ENCODE measurements at regions not wholly inside any gene's neighbourhood (a gene's known extent, or its start where the extent isn't known, plus 50 kb on each side); places are given as distances from the start of the nearest gene placed in this dataset.
A peak's percentile ranks its signal among the peaks of the same experiment; 100 is the strongest.
"Not testable (repeated sequence)": the region's sequence is repeated elsewhere in the genome, so short reads cannot be mapped to it uniquely, and the experiment has no call there.

DNA sequence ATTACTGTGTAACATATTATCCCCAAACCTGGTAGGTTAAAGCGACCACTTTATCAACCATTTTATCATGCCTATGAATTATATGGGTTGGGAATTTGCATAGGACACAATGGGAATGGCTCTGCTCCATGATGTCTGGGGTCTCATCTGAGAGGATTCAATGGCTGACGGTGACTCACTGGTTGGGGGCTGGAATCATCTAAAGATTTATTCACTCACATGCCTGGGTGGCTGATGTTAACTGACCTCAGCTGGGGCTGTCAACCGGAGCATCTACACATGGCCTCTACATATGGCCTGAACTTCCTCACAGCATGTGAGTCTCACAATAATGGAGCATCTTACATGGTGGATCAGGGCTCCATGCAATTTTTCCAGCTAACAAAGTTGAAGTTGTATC lies 313.1 kb upstream of the PPP2R3A start:
- DNase-seq (ENCODE audit: extremely low spot score, unreplicated experiment) = no peak
- Mint-ChIP-seq H3K27ac (ENCODE audit: unreplicated experiment) (no peak overlapping the region), H3K9me3 (ENCODE audit: unreplicated experiment) (peaks cover 8% of the 10 kb centered on the region), H3K4me3 (ENCODE audit: unreplicated experiment) (no peak overlapping the region), H3K27me3 (ENCODE audit: unreplicated experiment) (no peaks in the 10 kb centered on the region), H3K36me3 (ENCODE audit: unreplicated experiment) (no peaks in the 10 kb centered on the region), H3K4me1 (ENCODE audit: unreplicated experiment) (no peaks in the 10 kb centered on the region)
- TF ChIP-seq, protein P1, sequence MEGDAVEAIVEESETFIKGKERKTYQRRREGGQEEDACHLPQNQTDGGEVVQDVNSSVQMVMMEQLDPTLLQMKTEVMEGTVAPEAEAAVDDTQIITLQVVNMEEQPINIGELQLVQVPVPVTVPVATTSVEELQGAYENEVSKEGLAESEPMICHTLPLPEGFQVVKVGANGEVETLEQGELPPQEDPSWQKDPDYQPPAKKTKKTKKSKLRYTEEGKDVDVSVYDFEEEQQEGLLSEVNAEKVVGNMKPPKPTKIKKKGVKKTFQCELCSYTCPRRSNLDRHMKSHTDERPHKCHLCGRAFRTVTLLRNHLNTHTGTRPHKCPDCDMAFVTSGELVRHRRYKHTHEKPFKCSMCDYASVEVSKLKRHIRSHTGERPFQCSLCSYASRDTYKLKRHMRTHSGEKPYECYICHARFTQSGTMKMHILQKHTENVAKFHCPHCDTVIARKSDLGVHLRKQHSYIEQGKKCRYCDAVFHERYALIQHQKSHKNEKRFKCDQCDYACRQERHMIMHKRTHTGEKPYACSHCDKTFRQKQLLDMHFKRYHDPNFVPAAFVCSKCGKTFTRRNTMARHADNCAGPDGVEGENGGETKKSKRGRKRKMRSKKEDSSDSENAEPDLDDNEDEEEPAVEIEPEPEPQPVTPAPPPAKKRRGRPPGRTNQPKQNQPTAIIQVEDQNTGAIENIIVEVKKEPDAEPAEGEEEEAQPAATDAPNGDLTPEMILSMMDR (IDR thresholded peaks at IDR 0.05) = no peak

DNA sequence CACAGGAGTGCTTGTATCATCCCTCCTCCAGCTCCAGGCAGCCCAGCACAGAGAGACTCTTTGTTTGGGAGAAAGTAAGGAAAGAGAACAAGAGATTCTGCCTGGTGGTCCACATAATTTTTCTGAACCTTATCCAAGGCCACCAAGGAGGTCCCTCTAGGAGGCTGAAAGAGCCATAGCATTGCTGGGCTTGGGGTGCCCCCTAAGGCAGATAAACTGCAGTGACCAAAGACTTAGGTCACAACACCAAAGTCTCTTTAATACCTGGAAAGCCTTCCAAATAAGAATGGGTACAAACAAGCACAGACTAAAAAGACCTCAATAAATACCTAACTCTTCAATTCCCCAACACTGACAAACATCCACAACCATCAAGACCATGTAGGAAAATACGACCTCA lies 310.2 kb upstream of the PPP2R3A start:
- peaks cover 2% of the 10 kb centered on the region for H3K4me1 Mint-ChIP-seq (ENCODE audit: unreplicated experiment)
- H3K27me3 Mint-ChIP-seq (ENCODE audit: unreplicated experiment) = no peaks in the 10 kb centered on the region
- DNase-seq (ENCODE audit: extremely low spot score, unreplicated experiment) = no peak
- TF ChIP-seq, protein P1 (IDR thresholded peaks at IDR 0.05) = no peak
- no peak overlapping the region for H3K27ac Mint-ChIP-seq (ENCODE audit: unreplicated experiment)
- no peak overlapping the region for H3K4me3 Mint-ChIP-seq (ENCODE audit: unreplicated experiment)
- H3K36me3 Mint-ChIP-seq (ENCODE audit: unreplicated experiment) = no peaks in the 10 kb centered on the region
- peaks cover 3% of the 10 kb centered on the region for H3K9me3 Mint-ChIP-seq (ENCODE audit: unreplicated experiment)

DNA sequence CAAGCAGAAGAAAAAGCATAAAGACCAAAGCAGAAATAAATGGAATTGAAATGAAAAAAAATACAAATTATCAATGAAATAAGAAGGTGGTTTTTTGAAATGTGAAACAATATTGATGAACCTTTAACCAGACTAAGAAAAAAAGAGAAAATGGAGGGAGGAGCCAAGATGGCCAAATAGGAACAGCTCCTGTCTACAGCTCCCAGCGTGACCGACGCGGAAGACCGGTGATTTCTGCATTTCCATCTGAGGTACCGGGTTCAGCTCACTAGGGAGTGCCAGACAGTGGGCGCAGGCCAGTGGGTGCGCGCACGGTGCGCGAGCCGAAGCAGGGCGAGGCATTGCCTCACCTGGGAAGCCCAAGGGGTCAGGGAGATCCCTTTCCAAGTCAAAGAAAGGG lies 307.1 kb upstream of the PPP2R3A start:
- H3K9me3 Mint-ChIP-seq (ENCODE audit: unreplicated experiment); H3K36me3 Mint-ChIP-seq (ENCODE audit: unreplicated experiment); H3K27ac Mint-ChIP-seq (ENCODE audit: unreplicated experiment); H3K4me1 Mint-ChIP-seq (ENCODE audit: unreplicated experiment); DNase-seq (ENCODE audit: extremely low spot score, unreplicated experiment); H3K27me3 Mint-ChIP-seq (ENCODE audit: unreplicated experiment): not testable (repeated sequence)
- peak overlapping the region; percentile 40 for H3K4me3 Mint-ChIP-seq (ENCODE audit: unreplicated experiment)

DNA sequence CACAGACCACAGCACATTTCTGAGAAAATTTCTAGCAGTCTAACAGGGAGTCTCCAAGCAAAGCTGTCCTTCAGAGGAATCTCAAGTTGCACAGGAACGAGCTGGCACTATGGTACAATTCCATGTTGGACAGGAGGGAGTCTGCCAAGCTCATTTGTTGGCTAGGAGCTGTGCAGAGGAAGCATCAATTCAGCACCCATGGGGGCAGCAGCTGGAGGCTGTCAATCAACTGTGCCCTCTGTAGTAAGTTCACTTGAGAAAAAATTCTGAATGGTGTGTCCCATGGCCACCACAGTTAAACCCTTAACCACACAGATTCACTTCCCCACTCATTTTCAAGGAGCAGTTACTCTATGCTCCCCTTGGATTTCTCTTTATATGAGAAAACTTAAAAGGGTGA lies 298.5 kb upstream of the PPP2R3A start:
- TF ChIP-seq, protein P1 (IDR thresholded peaks at IDR 0.05) = no peak
- Mint-ChIP-seq H3K4me3 (ENCODE audit: unreplicated experiment) (no peak overlapping the region), H3K9me3 (ENCODE audit: unreplicated experiment) (peaks cover 22% of the 10 kb centered on the region), H3K27ac (ENCODE audit: unreplicated experiment) (no peak overlapping the region), H3K4me1 (ENCODE audit: unreplicated experiment) (no peaks in the 10 kb centered on the region), H3K36me3 (ENCODE audit: unreplicated experiment) (no peaks in the 10 kb centered on the region), H3K27me3 (ENCODE audit: unreplicated experiment) (no peaks in the 10 kb centered on the region)
- no peak for DNase-seq (ENCODE audit: extremely low spot score, unreplicated experiment)

DNA sequence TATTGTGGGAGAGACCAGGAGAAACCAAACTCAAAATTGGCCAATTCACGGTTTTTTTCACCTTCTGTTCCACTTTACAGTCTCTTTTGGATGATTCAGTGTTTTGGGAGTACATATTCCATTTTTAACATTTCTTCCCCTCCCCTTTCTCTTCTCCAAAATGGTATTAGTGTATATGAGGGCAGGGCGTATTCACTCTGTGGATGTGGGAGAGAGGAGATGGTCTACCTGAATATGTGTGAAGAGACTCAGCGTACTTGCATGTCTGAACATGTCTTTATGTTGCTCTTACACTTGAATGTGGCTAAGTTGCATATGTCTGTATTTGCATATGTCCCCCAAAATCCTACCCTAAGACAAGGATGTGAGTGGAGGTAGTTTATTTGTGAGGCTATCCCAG lies 291.0 kb upstream of the PPP2R3A start:
- Mint-ChIP-seq H3K9me3 (ENCODE audit: unreplicated experiment) (peaks cover 21% of the 10 kb centered on the region), H3K4me3 (ENCODE audit: unreplicated experiment) (no peak overlapping the region), H3K27ac (ENCODE audit: unreplicated experiment) (no peak overlapping the region), H3K36me3 (ENCODE audit: unreplicated experiment) (no peaks in the 10 kb centered on the region), H3K4me1 (ENCODE audit: unreplicated experiment) (no peaks in the 10 kb centered on the region), H3K27me3 (ENCODE audit: unreplicated experiment) (no peaks in the 10 kb centered on the region)
- TF ChIP-seq, protein P1 (IDR thresholded peaks at IDR 0.05) = no peak
- no peak for DNase-seq (ENCODE audit: extremely low spot score, unreplicated experiment)

DNA sequence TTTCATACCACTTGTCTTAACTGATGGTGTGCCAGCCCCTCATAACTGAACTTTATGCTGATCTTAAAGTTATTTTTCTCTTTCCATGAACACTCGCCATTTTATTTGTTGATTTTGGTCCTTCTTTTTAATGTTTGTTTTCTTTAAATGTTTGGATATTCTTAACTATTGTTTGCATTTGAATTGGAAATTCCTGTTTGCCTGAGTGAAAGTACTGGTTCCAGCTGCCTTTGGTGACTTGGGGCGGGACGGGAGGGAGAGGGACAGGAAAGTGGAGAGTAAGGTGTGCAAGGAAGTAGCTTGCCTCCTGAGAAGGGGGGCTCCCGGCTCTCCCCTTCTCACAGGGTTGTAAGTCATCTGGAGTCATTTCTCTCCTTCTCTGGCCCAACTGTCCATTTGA lies 287.1 kb upstream of the PPP2R3A start:
- Mint-ChIP-seq H3K27ac (ENCODE audit: unreplicated experiment) (no peak overlapping the region), H3K4me1 (ENCODE audit: unreplicated experiment) (no peaks in the 10 kb centered on the region), H3K9me3 (ENCODE audit: unreplicated experiment) (peaks cover 38% of the 10 kb centered on the region), H3K36me3 (ENCODE audit: unreplicated experiment) (no peaks in the 10 kb centered on the region), H3K27me3 (ENCODE audit: unreplicated experiment) (no peaks in the 10 kb centered on the region), H3K4me3 (ENCODE audit: unreplicated experiment) (no peak overlapping the region)
- no peak for DNase-seq (ENCODE audit: extremely low spot score, unreplicated experiment)
- TF ChIP-seq, protein P1 (IDR thresholded peaks at IDR 0.05) = no peak

Data from osteocyte (in vitro differentiated cells).